SK-N-SH (cell line): ENCODE measurements at regions not wholly inside any gene's neighbourhood (a gene's known extent, or its start where the extent isn't known, plus 50 kb on each side); places are given as distances from the start of the nearest gene placed in this dataset.

Experiments
- CTCF ChIA-PET: fragments of 300-600, 350-600 bp; formaldehyde crosslinking; extraction: SDS; loops from one replicate; lab custom pipeline; 2021; lab: Yijun Ruan, JAX
- POLR2A ChIA-PET: fragments of 350-600 bp; sonication (Branson Sonifier 250); formaldehyde crosslinking; extraction: SDS; loops from one replicate; lab custom pipeline; 2020; ENCODE audit warnings: antibody characterized with exemption, inconsistent platforms; lab: Yijun Ruan, JAX
- DNase-seq: peaks from one replicate; pipeline ENCODE4 v3.0.0; 2012
- H2AFZ ChIP-seq: fragments of 200-600 bp; sonication (generic); 2 replicates; pipeline ENCODE4 v1.8.1; 2016; ENCODE audit warnings: antibody characterized with exemption, mild to moderate bottlenecking, low read depth
- H3F3A ChIP-seq: fragments of 200-600 bp; sonication (generic); replicated peaks from 2 replicates; pipeline ENCODE3; 2016; ENCODE audit warnings: antibody characterized with exemption, mild to moderate bottlenecking; ENCODE audit not compliant: insufficient read depth
- H3K27ac ChIP-seq, 2 experiments: fragments of 200-500 bp in 1 of 2; fragments of 200-600 bp in 1 of 2; sonication (Bioruptor generic) in 1 of 2; sonication (generic), shearing (Covaris generic) in 1 of 2; 2 replicates each; pipeline versions ENCODE4 v1.5.1 to v1.6.1; 2014 to 2016; ENCODE audit warnings: low read depth in 2 of 2, inconsistent platforms in 1 of 2, low read length in 1 of 2, mild to moderate bottlenecking in 1 of 2, mixed read lengths in 1 of 2
- H3K27me3 ChIP-seq: fragments of 200-600 bp; sonication (generic), shearing (Covaris generic); 2 replicates; pipeline ENCODE4 v1.6.1; 2016; ENCODE audit warnings: mixed run types; ENCODE audit not compliant: insufficient read depth
- H3K36me3 ChIP-seq, 2 experiments: fragments of 200-500 bp in 1 of 2; fragments of 200-600 bp in 1 of 2; sonication (Bioruptor generic) in 1 of 2; sonication (generic) in 1 of 2; replicated peaks in 1 of 2; 2 replicates each; pipeline versions ENCODE3 to v1.5.1; 2014 to 2016; ENCODE audit warnings: low read length in 1 of 2, mild to moderate bottlenecking in 1 of 2; ENCODE audit not compliant: insufficient read depth in 2 of 2, control insufficient read depth in 1 of 2
- H3K4me1 ChIP-seq, 2 experiments: fragments of 200-500 bp in 1 of 2; fragments of 200-600 bp in 1 of 2; sonication (Bioruptor generic) in 1 of 2; sonication (generic), shearing (Covaris generic) in 1 of 2; 2 replicates each; pipeline versions ENCODE4 v1.5.1 to v1.6.1; 2014 to 2016; ENCODE audit warnings: low read depth in 1 of 2, low read length in 1 of 2, mixed run types in 1 of 2; ENCODE audit not compliant: insufficient read depth in 2 of 2, control insufficient read depth in 1 of 2
- H3K4me2 ChIP-seq: fragments of 200-600 bp; sonication (generic), shearing (Covaris generic); 2 replicates; pipeline ENCODE4 v1.6.1; 2017; ENCODE audit warnings: mixed run types
- H3K4me3 ChIP-seq, 2 experiments: fragments of 200-500 bp in 1 of 2; fragments of 200-600 bp in 1 of 2; sonication (Bioruptor generic) in 1 of 2; sonication (generic), shearing (Covaris generic) in 1 of 2; 2 replicates each; pipeline versions ENCODE4 v1.5.1 to v1.8.1; 2014 to 2016; ENCODE audit warnings: low read depth in 2 of 2, inconsistent platforms in 1 of 2, low read length in 1 of 2, mild to moderate bottlenecking in 1 of 2, mixed read lengths in 1 of 2, moderate library complexity in 1 of 2
- H3K79me2 ChIP-seq: fragments of 200-600 bp; sonication (generic); 2 replicates; pipeline ENCODE4 v1.8.1; 2017; ENCODE audit warnings: mild to moderate bottlenecking; ENCODE audit not compliant: insufficient read depth
- H3K9ac ChIP-seq: fragments of 200-600 bp; sonication (generic); 2 replicates; pipeline ENCODE4 v1.6.1; 2017; ENCODE audit warnings: mixed run types
- H3K9me2 ChIP-seq: fragments of 200-600 bp; sonication (generic); 2 replicates; pipeline ENCODE4 v1.6.1; 2017; ENCODE audit warnings: mixed run types
- H3K9me3 ChIP-seq: fragments of 200-600 bp; sonication (generic); 2 replicates; pipeline ENCODE4 v1.6.1; 2017; ENCODE audit warnings: mixed run types, mild to moderate bottlenecking, moderate library complexity
- H4K20me1 ChIP-seq: fragments of 200-600 bp; sonication (generic); 2 replicates; pipeline ENCODE4 v1.6.1; 2017; ENCODE audit warnings: mild to moderate bottlenecking, mixed run types; ENCODE audit not compliant: insufficient read depth
- EP300 ChIP-seq, 2 experiments: IDR thresholded peaks; 2 replicates each; pipeline versions ENCODE4 v1.4.0 to v1.6.1; 2012; ENCODE audit warnings: borderline replicate concordance in 1 of 2, low read depth in 1 of 2, low read length in 1 of 2
- EZH2phosphoT487 ChIP-seq: fragments of 200-600 bp; sonication (generic); IDR thresholded peaks from 2 replicates; pipeline ENCODE4 v1.6.1; 2017; ENCODE audit warnings: low read depth, mixed run types, mild to moderate bottlenecking, antibody characterized with exemption, moderate library complexity, borderline replicate concordance
- GABPA ChIP-seq: IDR thresholded peaks from 2 replicates; pipeline ENCODE4 v1.4.0; 2012; ENCODE audit warnings: low read depth, mild to moderate bottlenecking
- JUND ChIP-seq: IDR thresholded peaks from 2 replicates; pipeline ENCODE4 v1.4.0; 2012
- MEF2A ChIP-seq: IDR thresholded peaks from 2 replicates; pipeline ENCODE4 v1.4.0; 2012; ENCODE audit warnings: low read depth, borderline replicate concordance
- MXI1 ChIP-seq: IDR thresholded peaks from 2 replicates; pipeline ENCODE4 v1.6.1; 2012; ENCODE audit warnings: mild to moderate bottlenecking, low read depth, low read length, improper control_type of control experiment
- NFIC ChIP-seq: IDR thresholded peaks from 2 replicates; pipeline ENCODE4 v1.4.0; 2012; ENCODE audit warnings: borderline replicate concordance
- POLR2AphosphoS5 ChIP-seq: IDR thresholded peaks from 2 replicates; pipeline ENCODE4 v1.6.1; 2012; ENCODE audit warnings: low read depth, low read length
- RAD21 ChIP-seq: IDR thresholded peaks from 2 replicates; pipeline ENCODE4 v1.6.1; 2012; ENCODE audit warnings: mild to moderate bottlenecking, low read length
- RCOR1 ChIP-seq: fragments of 150-350 bp; IDR thresholded peaks from 2 replicates; pipeline ENCODE4 v1.6.1; 2017; ENCODE audit warnings: antibody characterized with exemption, low read length
- TEAD4 ChIP-seq: IDR thresholded peaks from 2 replicates; pipeline ENCODE4 v1.4.0; 2012; ENCODE audit warnings: mild to moderate bottlenecking, borderline replicate concordance; ENCODE audit not compliant: insufficient read depth
- WGBS: methylation state at CpG from one replicate; pipeline ENCODE4 v1.1.6; 2017; ENCODE audit warnings: low lambda C conversion rate; 5-methylcytosine and 5-hydroxymethylcytosine counted together
- TF ChIP-seq, protein P1 (sequence below): IDR thresholded peaks from 2 replicates; pipeline ENCODE4; 2012
- TF ChIP-seq, protein P2 (sequence below): fragments of 200-600 bp; sonication (generic); IDR thresholded peaks from 2 replicates; pipeline ENCODE4 v1.6.1; 2017; ENCODE audit warnings: antibody characterized with exemption, mild to moderate bottlenecking, moderate library complexity
- TF ChIP-seq, protein P3 (sequence below): fragments of 150-350 bp; IDR thresholded peaks from 2 replicates; pipeline ENCODE4 v1.6.1; 2017; ENCODE audit warnings: antibody characterized with exemption, low read length, low read depth, borderline replicate concordance
- TF ChIP-seq, protein P4 (sequence below): IDR thresholded peaks from 2 replicates; pipeline ENCODE4 v1.4.0; 2012; ENCODE audit warnings: low read depth
- TF ChIP-seq, protein P5 (sequence below): IDR thresholded peaks from 2 replicates; pipeline ENCODE4 v1.4.0; 2012; ENCODE audit warnings: low read depth, borderline replicate concordance

DNA sequence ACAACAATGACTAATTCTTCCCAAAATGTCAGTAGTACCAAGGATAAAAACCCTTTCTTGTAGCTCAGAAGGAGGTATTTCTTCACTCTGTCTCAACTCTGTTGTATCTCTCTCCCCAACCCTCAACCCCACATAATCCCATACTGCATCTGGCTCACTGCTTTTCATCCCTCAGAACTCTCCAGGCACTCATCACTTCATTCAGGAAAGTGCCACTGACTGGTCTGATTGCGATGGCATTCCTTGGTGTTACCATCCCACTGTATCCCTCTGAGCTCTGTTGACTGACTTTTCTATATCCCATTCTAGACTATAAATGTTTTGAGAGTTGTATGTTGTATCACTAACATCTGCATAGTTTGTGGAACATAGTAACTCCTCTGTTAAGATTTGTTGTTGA lies 483.5 kb upstream of the ADGRL2 start:
- H3K9ac ChIP-seq, result no peak overlapping the region
- WGBS, result 92% methylated on average over 1 of the region's 1 CpG
- H3F3A ChIP-seq, result no peaks in the 10 kb centered on the region
- TF ChIP-seq, protein P1, sequence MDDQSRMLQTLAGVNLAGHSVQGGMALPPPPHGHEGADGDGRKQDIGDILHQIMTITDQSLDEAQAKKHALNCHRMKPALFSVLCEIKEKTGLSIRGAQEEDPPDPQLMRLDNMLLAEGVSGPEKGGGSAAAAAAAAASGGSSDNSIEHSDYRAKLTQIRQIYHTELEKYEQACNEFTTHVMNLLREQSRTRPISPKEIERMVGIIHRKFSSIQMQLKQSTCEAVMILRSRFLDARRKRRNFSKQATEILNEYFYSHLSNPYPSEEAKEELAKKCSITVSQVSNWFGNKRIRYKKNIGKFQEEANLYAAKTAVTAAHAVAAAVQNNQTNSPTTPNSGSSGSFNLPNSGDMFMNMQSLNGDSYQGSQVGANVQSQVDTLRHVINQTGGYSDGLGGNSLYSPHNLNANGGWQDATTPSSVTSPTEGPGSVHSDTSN, result no peak
- TF ChIP-seq, protein P2, sequence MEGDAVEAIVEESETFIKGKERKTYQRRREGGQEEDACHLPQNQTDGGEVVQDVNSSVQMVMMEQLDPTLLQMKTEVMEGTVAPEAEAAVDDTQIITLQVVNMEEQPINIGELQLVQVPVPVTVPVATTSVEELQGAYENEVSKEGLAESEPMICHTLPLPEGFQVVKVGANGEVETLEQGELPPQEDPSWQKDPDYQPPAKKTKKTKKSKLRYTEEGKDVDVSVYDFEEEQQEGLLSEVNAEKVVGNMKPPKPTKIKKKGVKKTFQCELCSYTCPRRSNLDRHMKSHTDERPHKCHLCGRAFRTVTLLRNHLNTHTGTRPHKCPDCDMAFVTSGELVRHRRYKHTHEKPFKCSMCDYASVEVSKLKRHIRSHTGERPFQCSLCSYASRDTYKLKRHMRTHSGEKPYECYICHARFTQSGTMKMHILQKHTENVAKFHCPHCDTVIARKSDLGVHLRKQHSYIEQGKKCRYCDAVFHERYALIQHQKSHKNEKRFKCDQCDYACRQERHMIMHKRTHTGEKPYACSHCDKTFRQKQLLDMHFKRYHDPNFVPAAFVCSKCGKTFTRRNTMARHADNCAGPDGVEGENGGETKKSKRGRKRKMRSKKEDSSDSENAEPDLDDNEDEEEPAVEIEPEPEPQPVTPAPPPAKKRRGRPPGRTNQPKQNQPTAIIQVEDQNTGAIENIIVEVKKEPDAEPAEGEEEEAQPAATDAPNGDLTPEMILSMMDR, result no peak
- no peak for DNase-seq
- no peaks in the 10 kb centered on the region for H3K9me2 ChIP-seq
- peaks cover 0 to 4% of the 10 kb centered on the region in 2 experiments; a peak in 3 of 4 replicates for H3K4me1 ChIP-seq
- H4K20me1 ChIP-seq, result no peaks in the 10 kb centered on the region
- no peak overlapping the region for H2AFZ ChIP-seq
- H3K27me3 ChIP-seq, result no peaks in the 10 kb centered on the region
- no peaks in the 10 kb centered on the region for H3K9me3 ChIP-seq
- H3K27ac ChIP-seq, result no peak overlapping the region
- no peak overlapping the region for H3K4me2 ChIP-seq
- no peaks in the 10 kb centered on the region for H3K79me2 ChIP-seq
- CTCF ChIA-PET, result interaction anchor here (1.0 to 1.2 kb wide), 2 partner anchors 11 to 483 kb away, joined by 3 read pairs; partner anchors contain the start of gene ADGRL2
- POLR2A ChIA-PET, result no interaction called here
- H3K36me3 ChIP-seq, result no peaks in the 10 kb centered on the region
- H3K4me3 ChIP-seq, result no peak overlapping the region

DNA sequence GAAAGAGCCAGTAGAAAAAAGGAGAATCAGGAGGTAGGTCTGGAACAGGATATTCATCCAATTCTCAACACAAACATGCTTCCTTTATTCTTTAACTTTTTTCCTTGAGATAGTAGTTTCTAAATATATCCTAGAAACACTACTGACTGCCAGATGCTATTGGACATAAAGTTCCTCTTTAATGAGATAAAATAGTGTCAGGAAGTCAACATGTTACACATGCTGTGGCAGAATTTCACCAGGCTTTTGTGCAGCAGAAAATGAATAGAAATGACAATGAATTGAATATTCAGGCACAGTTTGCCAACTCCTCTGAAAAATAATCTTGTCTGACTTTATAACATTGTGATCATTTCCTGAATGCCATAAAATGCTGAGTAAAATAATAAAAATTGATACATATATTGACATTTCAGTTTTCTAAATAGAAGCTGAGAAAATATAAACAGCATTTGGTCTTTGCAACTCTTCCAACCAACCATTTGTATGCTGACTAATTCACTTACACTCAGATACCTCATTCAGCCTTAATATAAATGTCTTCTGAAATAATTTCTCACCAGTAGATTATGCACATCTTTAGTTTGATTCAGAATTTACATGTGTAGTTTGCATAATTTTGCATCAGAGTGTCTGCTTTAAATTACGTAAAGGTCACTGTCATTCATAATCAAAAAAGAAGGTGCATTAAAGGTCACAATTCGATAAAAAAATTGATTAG lies 486.1 kb upstream of the ADGRL2 start:
- no peak overlapping the region for H3K4me2 ChIP-seq
- H3K9ac ChIP-seq, result no peak overlapping the region
- TF ChIP-seq RCOR1 (no peak), RAD21 (no peak), POLR2AphosphoS5 (no peak), JUND (no peak), EP300 (IDR thresholded peaks at IDR 0.05; ENCODE audit: borderline replicate concordance in 1 of 2, low read depth in 1 of 2, low read length in 1 of 2) (no peak), NFIC (no peak), EZH2phosphoT487 (no peak), MEF2A (no peak), MXI1 (no peak), GABPA (no peak), TEAD4 (no peak)
- TF ChIP-seq, protein P3, sequence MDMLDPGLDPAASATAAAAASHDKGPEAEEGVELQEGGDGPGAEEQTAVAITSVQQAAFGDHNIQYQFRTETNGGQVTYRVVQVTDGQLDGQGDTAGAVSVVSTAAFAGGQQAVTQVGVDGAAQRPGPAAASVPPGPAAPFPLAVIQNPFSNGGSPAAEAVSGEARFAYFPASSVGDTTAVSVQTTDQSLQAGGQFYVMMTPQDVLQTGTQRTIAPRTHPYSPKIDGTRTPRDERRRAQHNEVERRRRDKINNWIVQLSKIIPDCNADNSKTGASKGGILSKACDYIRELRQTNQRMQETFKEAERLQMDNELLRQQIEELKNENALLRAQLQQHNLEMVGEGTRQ, result no peak
- TF ChIP-seq, protein P4, sequence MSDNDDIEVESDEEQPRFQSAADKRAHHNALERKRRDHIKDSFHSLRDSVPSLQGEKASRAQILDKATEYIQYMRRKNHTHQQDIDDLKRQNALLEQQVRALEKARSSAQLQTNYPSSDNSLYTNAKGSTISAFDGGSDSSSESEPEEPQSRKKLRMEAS, result no peak
- TF ChIP-seq, protein P1, result no peak
- TF ChIP-seq, protein P5, sequence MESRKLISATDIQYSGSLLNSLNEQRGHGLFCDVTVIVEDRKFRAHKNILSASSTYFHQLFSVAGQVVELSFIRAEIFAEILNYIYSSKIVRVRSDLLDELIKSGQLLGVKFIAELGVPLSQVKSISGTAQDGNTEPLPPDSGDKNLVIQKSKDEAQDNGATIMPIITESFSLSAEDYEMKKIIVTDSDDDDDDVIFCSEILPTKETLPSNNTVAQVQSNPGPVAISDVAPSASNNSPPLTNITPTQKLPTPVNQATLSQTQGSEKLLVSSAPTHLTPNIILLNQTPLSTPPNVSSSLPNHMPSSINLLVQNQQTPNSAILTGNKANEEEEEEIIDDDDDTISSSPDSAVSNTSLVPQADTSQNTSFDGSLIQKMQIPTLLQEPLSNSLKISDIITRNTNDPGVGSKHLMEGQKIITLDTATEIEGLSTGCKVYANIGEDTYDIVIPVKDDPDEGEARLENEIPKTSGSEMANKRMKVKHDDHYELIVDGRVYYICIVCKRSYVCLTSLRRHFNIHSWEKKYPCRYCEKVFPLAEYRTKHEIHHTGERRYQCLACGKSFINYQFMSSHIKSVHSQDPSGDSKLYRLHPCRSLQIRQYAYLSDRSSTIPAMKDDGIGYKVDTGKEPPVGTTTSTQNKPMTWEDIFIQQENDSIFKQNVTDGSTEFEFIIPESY, result no peak
- H3K79me2 ChIP-seq, result no peaks in the 10 kb centered on the region
- WGBS, result 59% methylated on average over 2 of the region's 2 CpGs
- DNase-seq, result no peak
- H3K9me3 ChIP-seq, result no peaks in the 10 kb centered on the region
- ChIA-PET POLR2A (no interaction called here), CTCF (interaction anchor here (1.5 kb wide), 1 partner anchor 9 kb away, joined by 5 read pairs; no protein-coding TSS in a partner anchor)
- no peaks in the 10 kb centered on the region for H4K20me1 ChIP-seq
- no peaks in the 10 kb centered on the region for H3K36me3 ChIP-seq
- peaks cover 0 to 4% of the 10 kb centered on the region in 2 experiments; a peak in 3 of 4 replicates for H3K4me1 ChIP-seq
- peak overlapping the region in 1 of 2 experiments; percentile 28; a peak in 1 of 4 replicates for H3K27ac ChIP-seq
- no peaks in the 10 kb centered on the region for H3K9me2 ChIP-seq
- no peaks in the 10 kb centered on the region for H3F3A ChIP-seq
- no peak overlapping the region for H3K4me3 ChIP-seq
- H2AFZ ChIP-seq, result no peak overlapping the region
- no peaks in the 10 kb centered on the region for H3K27me3 ChIP-seq
